NCI-H2171 treated with DMSO at 0.1 percent for 48 hours (cell line): ENCODE measurements at regions not wholly inside any gene's neighbourhood (a gene's known extent, or its start where the extent isn't known, plus 50 kb on each side); places are given as distances from the start of the nearest gene placed in this dataset.

Source experiments
- DNase-seq: peaks from one replicate; lab custom pipeline; 2025; lab: John Stamatoyannopoulos, UW

DNA sequence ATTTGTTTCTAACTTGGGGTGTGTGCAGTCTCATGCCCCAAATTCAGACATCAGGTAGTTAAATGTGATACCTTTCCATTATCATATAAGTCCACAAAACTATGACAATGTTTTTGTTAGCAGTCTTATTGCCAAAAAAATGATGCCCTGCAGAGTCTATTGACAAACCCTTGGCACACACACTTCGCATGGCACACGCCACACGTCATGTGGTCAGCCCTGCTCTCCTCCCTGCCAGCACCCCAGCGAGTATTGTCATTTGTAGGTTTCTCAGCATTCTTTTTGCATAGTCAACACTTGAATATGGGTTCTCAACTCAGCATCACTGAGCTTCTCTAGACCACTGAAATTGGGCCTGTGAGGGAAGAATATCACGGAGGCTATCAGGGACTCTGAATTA lies 356.0 kb downstream of the INHBA start:
- DNase-seq = no peak

DNA sequence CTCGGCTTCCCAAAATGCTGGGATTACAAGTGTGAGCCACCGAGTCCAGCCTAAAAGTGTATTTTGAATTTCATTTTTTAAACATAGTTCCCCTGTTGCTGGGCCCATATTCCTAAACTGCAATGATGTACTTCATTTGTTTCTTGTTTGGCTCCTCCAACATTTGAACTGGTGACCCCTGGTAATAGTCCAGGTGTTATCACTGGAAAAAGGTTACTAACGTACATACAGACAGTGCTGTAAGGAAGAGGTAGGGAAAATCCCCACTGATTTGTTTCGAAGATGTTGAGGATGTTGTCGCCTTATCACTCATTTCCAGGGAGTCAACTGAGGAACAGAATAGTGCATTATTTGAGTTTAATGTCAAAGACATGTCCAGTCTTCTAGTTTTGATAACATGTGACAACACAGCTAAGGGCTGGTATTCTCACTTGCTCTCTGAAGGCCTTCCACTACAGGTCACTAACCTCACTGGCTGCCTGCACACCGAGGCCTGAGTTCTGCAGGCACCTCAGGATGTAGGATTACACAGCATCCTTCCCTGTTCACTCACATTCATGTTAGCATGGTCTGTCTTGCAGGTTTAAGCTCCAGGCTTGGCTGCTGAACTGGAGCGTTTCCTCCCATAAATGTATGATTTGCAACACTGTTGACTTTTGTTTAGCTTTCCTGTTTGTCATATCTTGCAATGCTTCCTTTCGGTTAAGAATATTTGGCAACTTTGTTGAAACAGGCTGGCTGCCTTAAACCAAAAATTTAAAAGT lies 362.8 kb downstream of the INHBA start:
- DNase-seq = no peak

- DNase-seq = no peak
Measured at GRCh38 chr7:41336981-41337380, 365.9 kb downstream of the INHBA start.

DNA sequence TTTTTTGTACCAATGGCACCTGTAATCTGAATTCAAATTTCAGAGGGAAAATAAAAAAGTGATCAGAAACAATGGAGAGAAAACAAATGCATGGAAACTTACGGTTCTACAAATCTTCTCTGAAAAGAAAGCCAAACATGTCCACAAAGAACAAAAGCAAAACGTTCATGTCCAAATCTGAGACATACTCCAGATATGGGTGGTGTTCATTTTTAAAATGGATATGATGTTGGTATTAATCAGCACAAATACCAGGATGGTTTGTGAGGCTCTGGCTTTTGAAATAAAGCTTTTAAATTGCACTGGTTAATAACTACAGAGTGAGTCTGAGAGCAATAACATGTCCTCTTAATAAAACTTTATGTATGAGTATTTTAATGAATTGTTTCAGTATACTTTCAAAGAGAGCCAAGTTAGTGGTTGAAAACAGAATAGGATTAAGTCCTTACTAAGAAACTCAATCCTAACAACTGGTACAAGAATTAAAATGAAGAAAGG lies 366.4 kb downstream of the INHBA start:
- no peak for DNase-seq

- no peak for DNase-seq
Measured at GRCh38 chr7:41334071-41334862, 368.6 kb downstream of the INHBA start.

DNA sequence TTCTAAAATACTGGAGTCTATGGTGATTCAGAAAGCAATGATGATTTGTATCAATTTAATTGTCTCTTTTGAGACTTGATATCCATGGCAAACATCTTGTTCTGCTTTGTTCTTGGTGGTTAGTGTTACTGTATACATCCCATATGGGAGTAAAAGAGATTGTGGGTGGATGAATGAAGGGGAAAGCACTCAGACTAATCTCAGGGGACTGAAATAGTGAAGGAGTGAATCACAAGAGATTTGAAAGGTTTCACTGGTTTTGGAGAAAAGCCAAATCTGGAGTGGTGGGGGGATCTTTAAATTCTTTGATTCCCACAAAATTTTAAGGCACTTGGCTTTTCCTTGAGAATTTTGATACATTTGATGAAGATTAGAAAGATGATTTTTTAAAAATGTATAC lies 369.4 kb downstream of the INHBA start:
- DNase-seq = peak; percentile 73

DNA sequence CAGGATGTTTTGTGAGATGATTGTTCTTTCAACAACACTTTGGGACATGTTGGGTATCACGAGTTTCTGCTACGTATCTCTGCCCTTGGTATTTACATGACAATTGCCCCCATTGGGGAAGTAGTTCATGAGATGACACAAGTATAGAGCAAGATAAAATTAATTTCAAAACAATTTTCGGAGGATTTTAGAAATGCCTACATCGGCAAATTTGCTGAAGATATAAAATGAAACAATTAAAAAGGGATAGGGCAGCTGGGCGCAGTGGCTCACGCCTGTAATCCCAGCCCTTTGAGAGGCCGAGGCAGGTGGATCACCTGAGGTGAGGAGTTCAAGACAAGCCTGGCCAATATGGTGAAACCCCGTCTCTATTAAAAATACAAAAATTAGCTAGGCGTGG lies 371.7 kb downstream of the INHBA start:
- no peak for DNase-seq

DNA sequence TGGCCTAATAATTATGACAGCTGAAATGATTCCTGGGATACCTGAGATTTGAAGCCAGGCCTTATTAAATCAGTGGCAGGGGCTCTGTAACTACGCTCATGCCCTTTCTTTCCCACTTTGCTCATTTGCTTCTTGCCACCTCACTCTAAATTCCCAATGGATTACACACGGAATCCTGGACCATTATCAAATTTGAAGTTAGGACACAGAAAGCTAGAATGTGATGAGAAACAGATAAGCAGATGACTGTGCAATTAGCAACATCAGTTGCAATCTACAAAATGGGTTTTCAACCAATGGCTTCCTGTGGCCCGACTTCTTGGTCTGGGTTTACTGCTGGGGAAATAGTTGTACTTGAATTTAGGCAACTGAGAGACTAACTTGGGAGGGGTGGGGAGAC lies 374.3 kb downstream of the INHBA start:
- DNase-seq = no peak

GRCh38 chr7:41328131-41328530 lies 374.8 kb downstream of the INHBA start:
- DNase-seq = no peak

GRCh38 chr7:41326616-41327015 lies 376.3 kb downstream of the INHBA start:
- no peak for DNase-seq

GRCh38 chr7:41323806-41324205 lies 379.1 kb downstream of the INHBA start:
- DNase-seq = no peak

GRCh38 chr7:41319581-41319980 lies 383.3 kb downstream of the INHBA start:
- DNase-seq = no peak

DNA sequence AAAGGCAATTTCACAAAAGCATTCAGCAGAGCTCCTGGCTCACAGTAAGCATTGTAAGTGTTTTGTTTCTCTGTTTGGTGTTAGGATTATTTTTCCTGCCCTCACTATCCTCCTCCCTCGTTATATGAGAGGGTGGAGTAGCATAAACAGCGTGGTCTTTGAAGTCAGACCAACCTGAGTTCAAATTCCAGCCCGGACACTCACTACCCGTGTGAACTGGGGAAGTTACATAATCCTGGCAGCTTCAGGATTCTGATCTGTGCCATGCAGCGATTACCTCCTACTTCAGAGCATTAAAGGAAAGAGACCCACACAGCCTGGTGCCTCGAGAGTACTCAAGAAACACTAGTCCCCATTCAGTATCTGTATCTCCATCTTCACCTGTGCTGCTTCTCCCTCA lies 386.5 kb downstream of the INHBA start:
- DNase-seq = no peak

DNA sequence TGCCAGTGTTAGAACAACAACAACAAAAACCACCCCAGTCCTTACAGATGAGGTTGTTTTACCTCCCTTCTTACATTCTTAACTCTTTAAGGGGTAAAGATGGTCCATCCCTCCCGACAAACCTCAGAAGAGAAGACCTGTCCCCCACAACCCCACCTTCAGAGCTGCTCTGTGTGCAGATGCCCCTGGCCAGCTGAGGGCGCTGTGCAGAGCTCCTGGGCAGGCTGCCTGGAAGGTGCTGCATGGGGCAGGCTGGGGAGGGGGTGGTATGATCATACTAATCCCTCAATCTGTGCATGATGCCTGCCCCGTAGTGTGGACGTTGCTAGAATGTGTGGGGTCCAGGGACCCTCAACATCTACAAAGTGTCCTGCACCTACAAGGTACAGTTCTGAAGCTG lies 387.1 kb downstream of the INHBA start:
- DNase-seq = no peak

GRCh38 chr7:41313171-41313570 lies 389.7 kb downstream of the INHBA start:
- DNase-seq = no peak

DNA sequence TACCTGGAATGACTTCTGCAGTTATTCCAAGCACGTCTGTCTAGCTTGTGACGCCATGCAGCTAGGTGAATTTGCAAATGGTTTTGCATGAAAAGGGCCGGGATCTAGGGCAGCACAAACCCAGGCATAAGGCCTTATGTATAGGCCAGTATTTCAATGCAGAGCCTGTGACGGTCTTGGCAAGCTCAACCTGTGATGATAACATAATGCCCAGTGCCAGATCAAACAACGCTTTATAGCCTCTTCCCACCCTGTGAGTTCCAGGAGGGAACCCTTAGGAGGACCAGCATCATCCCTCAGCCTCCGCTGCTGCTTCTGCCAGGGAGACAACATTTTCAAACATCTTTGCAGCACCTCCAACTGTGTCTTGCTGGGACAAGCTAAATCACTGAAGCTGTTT lies 390.7 kb downstream of the INHBA start:
- DNase-seq = no peak

DNA sequence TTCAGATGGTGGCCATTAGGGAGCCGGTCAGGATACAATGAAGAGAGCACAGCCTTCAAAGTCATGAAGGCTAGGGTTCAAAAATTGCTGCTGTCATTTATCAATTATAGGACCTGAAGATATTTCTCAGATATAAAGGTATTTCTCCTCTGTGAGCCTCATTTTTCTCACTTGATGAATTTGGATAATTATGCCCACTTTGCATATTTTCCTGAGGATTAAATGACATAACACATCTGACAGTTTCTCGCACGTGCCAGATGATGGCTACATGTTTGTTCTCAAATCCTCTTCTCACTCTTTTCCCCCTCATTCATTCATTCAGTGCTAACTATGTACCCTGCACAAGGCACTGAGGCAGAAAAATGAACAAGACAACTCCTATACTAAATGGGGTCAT lies 391.6 kb downstream of the INHBA start:
- no peak for DNase-seq

GRCh38 chr7:41306486-41306885 lies 396.4 kb downstream of the INHBA start:
- no peak for DNase-seq

DNA sequence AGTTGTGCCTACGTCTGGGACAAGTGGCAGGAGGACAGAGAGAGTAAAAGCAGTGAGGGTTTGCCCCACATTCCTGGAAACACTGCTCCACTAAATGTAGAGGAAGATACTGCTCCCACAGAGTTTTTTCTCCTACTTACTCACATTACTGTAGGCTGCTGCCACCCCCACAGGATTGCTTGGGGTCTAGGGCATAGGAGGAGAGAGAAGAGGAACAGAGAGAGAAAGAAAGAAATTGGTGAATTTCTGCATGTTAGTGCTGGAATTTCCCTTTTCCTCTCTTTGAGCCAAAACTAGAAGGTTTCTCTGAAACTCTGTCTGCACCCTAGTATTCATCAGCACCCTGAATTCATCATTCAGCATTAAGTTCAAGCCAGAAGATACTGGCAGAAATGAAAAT lies 397.9 kb downstream of the INHBA start:
- no peak for DNase-seq

- no peak for DNase-seq
Measured at GRCh38 chr7:41303709-41304108, 399.2 kb downstream of the INHBA start.

GRCh38 chr7:41298409-41298808 lies 404.5 kb downstream of the INHBA start:
- no peak for DNase-seq

DNA sequence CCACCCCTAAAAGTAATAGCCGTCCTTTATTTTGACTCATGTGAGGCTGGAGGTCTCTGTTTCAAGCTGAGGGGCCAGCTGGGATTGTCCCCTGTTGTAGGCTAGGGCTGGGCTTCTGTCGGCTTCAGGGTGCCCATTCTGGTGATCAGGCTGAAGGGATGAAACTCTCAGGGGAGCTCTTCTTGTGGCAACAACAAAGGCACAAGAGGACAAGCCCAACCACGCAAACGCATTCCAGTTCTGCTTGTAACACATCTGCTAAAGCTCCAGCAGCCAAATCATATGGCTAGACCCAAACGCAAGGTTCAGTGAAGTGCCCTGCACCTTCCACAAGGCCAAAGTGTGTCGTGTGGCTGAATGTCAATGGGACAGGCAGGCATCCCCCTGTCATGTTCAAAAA lies 405.7 kb downstream of the INHBA start:
- DNase-seq = peak; percentile 10

DNA sequence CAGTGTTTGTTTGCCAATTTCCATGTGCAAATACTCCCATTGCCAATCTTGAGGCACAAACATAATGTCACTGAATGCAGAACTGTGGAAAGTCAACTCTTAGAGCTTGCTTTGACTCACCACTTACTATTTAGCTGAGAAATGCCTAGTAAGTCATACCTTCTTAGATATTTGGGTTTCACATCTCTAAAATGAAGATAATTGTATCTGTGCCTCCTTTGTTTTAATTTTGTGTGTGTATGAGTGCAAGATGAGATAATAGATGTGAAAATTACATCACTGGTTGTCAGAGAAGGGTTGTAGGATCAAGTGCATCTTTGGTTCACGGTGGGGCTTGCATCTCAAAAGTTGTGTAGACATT lies 407.5 kb downstream of the INHBA start:
- DNase-seq = no peak
